BE2C (cell line): ENCODE measurements at regions not wholly inside any gene's neighbourhood (a gene's known extent, or its start where the extent isn't known, plus 50 kb on each side); places are given as distances from the start of the nearest gene placed in this dataset.

Experiments
- DNase-seq: peaks from one replicate; pipeline ENCODE4 v3.0.0-alpha.2; 2020
- H3K27me3 ChIP-seq: fragments of 250-450 bp; sonication (Bioruptor Pico); 2 replicates; pipeline ENCODE4 v1.5.1; 2020; ENCODE audit warnings: mild to moderate bottlenecking
- H3K36me3 ChIP-seq: fragments of 250-450 bp; sonication (Bioruptor Pico); 2 replicates; pipeline ENCODE4 v1.5.1; 2020; ENCODE audit warnings: mild to moderate bottlenecking
- H3K4me1 ChIP-seq: fragments of 250-450 bp; sonication (Bioruptor Pico); 2 replicates; pipeline ENCODE4 v1.5.1; 2020
- H3K4me3 ChIP-seq: 2 replicates; pipeline ENCODE4 v1.5.1; 2011; ENCODE audit warnings: low read depth, low read length
- H3K9me3 ChIP-seq: fragments of 250-450 bp; sonication (Bioruptor Pico); 2 replicates; pipeline ENCODE4 v1.5.1; 2020
- TF ChIP-seq, protein P1 (sequence below): IDR thresholded peaks from 2 replicates; pipeline ENCODE4 v1.5.1; 2012; ENCODE audit warnings: mild to moderate bottlenecking, low read depth, low read length

DNA sequence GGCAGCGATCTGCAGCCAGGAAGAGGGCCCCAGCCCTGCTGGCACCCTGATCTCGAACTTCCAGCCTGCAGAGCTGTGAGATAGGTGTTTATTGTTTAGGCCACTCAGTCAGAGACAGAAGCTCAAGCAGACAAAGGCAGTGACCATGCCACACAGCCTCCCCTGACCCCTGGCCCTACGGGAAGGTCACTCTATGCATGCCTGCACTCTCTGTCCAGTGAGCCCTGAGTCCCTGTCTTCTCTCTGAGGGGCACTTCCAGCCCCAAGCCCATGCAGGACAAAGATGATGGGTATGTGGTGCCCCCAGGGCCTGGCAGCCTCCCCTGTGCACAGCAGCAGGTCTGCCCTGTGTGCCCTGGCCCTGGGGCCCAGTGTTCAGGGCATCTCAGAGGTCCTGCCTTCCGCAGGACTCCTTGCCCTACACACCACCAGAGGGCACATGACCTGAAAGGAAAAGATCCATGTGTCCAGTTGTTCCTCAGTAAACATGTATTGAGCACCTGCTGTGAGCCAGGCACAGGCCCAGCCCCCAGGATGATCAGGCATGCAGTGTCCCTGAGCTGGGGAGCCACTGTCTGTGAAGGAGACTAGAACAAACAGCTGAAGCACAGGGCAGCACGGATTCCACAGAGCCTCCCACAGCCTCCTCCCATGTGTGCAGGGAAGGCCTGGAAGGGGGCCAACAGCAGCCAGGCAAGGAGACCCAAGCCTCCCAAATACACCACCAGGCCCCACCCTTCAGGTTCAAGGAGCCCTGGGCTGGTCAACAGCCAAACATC lies 109.3 kb downstream of the ATPSCKMT start:
- Histone ChIP-seq H3K4me1 (no peaks in the 10 kb centered on the region), H3K36me3 (no peaks in the 10 kb centered on the region), H3K9me3 (no peaks in the 10 kb centered on the region), H3K4me3 (no peak overlapping the region), H3K27me3 (no peaks in the 10 kb centered on the region)
- no peak for DNase-seq
- TF ChIP-seq, protein P1, sequence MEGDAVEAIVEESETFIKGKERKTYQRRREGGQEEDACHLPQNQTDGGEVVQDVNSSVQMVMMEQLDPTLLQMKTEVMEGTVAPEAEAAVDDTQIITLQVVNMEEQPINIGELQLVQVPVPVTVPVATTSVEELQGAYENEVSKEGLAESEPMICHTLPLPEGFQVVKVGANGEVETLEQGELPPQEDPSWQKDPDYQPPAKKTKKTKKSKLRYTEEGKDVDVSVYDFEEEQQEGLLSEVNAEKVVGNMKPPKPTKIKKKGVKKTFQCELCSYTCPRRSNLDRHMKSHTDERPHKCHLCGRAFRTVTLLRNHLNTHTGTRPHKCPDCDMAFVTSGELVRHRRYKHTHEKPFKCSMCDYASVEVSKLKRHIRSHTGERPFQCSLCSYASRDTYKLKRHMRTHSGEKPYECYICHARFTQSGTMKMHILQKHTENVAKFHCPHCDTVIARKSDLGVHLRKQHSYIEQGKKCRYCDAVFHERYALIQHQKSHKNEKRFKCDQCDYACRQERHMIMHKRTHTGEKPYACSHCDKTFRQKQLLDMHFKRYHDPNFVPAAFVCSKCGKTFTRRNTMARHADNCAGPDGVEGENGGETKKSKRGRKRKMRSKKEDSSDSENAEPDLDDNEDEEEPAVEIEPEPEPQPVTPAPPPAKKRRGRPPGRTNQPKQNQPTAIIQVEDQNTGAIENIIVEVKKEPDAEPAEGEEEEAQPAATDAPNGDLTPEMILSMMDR = peak; percentile 38

DNA sequence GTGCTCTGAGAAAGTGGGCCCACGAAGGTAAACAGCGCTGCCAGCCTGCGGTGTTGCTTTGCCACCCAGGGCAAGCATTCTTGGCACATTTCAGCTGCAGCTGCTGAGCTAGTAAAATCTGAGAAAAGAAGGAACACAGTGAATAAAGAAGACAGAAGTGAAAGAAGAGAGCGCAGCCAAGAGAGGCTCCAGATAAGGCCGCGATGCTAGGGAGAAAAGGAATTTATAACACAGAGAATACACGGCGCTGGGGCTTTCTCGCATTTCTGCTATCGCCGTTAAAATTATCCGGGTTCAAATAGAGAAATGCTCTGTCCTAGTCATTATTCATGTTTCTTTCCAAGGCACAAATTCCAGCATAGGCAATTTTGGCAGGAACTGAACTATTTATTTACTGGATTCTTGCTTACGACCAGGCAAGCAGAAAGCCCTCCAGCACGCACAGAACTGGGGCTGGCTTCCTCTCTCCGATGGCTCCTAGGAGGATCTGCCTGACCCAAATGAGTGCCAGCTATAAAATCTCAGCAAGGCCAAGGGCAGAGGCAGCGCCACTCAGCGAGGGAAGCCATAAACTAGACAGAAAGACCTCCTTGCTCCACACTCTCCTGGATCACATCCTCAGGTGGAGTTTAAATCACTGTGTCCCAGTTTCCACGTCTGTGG lies 111.2 kb downstream of the ATPSCKMT start:
- H3K4me3 ChIP-seq = no peak overlapping the region
- TF ChIP-seq, protein P1 = no peak

DNA sequence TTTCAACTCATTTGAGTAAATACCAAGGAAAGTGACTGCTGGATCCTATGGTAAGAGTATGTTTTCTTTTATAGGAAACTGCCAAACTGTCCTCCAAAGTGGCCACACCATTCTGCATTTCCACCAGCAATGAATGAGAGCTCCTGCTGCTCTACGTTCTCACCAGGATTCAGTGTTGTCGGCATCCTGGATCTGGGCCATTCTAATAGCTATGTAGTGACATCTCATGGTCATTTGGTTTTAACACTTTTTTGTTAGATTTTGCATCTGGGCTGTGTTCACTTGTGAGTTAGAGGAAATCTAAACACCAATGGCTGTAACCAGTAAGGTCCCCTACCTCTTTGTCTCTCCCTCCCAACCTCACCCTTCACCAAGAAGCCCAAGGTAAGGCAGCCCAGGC lies 115.9 kb downstream of the ATPSCKMT start:
- no peaks in the 10 kb centered on the region for H3K36me3 ChIP-seq
- TF ChIP-seq, protein P1 = no peak; the same call in 1 of the 2 replicates
- H3K27me3 ChIP-seq = no peaks in the 10 kb centered on the region
- no peaks in the 10 kb centered on the region for H3K9me3 ChIP-seq
- H3K4me3 ChIP-seq = no peak overlapping the region
- H3K4me1 ChIP-seq = no peaks in the 10 kb centered on the region
- DNase-seq = no peak

More for the DNA sequence above, 111.2 kb downstream of the ATPSCKMT start:
- no peaks in the 10 kb centered on the region for H3K9me3 ChIP-seq
- H3K36me3 ChIP-seq = no peaks in the 10 kb centered on the region
- H3K4me1 ChIP-seq = no peaks in the 10 kb centered on the region
- DNase-seq = no peak
- no peaks in the 10 kb centered on the region for H3K27me3 ChIP-seq

DNA sequence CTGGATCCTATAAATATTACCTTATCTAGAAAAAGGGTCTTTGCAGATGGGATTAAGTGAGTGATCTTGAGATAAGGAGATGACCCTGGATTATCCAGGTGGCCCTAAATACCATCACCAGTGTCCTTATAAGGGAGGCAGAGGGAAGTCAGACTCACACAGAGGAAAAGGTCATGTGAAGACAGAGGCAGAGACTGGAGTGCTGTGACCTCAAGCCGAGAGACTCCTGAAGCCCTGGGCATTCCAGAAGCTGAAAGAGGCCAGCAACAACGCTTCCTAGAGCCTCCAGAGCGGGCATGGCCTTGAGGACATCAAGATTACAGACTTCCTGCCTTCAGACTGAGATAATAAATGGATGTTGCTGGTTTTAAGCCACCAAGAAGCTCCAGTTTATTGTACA lies 118.8 kb downstream of the ATPSCKMT start:
- TF ChIP-seq, protein P1 = no peak
- no peaks in the 10 kb centered on the region for H3K36me3 ChIP-seq

DNA sequence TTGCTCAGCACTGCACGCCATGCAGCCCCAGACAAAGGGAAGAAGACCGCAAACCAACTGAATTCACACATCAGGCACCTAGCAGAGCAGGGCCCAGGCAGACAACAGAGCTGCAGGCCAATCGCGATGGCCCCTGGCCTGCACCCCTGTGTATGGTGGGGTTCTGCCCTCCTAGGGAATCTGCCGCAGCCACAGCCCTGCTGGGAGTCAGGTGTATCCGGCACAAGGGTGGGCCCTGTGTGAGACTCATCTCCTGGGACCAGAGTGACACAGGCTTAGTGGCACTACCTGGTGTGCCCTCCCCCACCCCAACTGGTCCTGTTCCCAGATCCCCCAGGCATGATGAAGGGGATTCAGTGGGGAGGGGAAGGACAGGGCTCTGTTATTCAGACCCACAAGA lies 122.8 kb downstream of the ATPSCKMT start:
- Histone ChIP-seq H3K9me3 (no peaks in the 10 kb centered on the region), H3K4me1 (no peaks in the 10 kb centered on the region), H3K27me3 (no peaks in the 10 kb centered on the region), H3K4me3 (no peak overlapping the region), H3K36me3 (no peaks in the 10 kb centered on the region)
- no peak for DNase-seq
- TF ChIP-seq, protein P1 = no peak

More for the DNA sequence above, 118.8 kb downstream of the ATPSCKMT start:
- no peaks in the 10 kb centered on the region for H3K27me3 ChIP-seq
- DNase-seq = no peak
- H3K9me3 ChIP-seq = no peaks in the 10 kb centered on the region
- no peaks in the 10 kb centered on the region for H3K4me1 ChIP-seq
- H3K4me3 ChIP-seq = no peak overlapping the region

DNA sequence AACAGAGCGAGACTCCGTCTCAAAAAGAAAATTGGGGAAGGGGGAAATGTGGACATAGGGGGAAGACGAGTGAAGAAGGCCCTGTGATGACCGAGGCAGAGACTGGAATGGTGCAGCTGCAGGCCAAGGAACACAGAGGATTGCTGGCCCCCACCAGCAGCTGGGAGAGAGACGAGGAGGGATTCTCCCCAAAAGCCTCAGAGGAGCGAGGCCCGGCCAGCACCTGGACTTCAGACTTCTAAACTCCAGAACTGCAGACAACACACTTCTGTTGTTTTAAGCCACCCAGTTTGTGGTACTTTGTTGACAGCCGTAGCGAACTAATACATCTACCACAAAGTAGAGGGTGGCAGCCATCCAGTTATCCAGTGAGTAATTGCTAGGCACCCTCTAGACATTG lies 124.6 kb downstream of the ATPSCKMT start:
- no peaks in the 10 kb centered on the region for H3K4me1 ChIP-seq
- no peak overlapping the region for H3K4me3 ChIP-seq
- H3K36me3 ChIP-seq = no peaks in the 10 kb centered on the region
- H3K9me3 ChIP-seq = no peaks in the 10 kb centered on the region
- TF ChIP-seq, protein P1 = no peak
- no peak for DNase-seq
- no peaks in the 10 kb centered on the region for H3K27me3 ChIP-seq
